AG04449 (cell line): ENCODE measurements at regions not wholly inside any gene's neighbourhood (a gene's known extent, or its start where the extent isn't known, plus 50 kb on each side); places are given as distances from the start of the nearest gene placed in this dataset.

Experiments
- CTCF ChIA-PET: fragments of 350-600 bp; formaldehyde crosslinking; extraction: SDS; loops from one replicate; lab custom pipeline; 2021; ENCODE audit warnings: antibody characterized with exemption; lab: Yijun Ruan, JAX
- POLR2A ChIA-PET: fragments of 400-600, 350-600 bp; formaldehyde crosslinking; extraction: SDS; loops from one replicate; lab custom pipeline; 2020; ENCODE audit warnings: antibody characterized with exemption, inconsistent platforms; lab: Yijun Ruan, JAX
- DNase-seq: peaks from one replicate; pipeline ENCODE4 v3.0.0-alpha.2; 2010; ENCODE audit warnings: low read depth, low spot score
- H3K4me3 ChIP-seq: 2 replicates; pipeline ENCODE4 v1.5.1; 2011; ENCODE audit warnings: low read depth, mild to moderate bottlenecking, control low read depth, low read length
- CTCF ChIP-seq: IDR thresholded peaks from one replicate; pipeline ENCODE4 v1.5.1; 2011; ENCODE audit warnings: mild to moderate bottlenecking, moderate library complexity, low read length, control low read depth, inconsistent platforms; ENCODE audit not compliant: insufficient read depth; ENCODE audit errors: missing control alignments

- CTCF ChIA-PET: interaction anchor here (1.2 kb wide), 1 partner anchor 11 kb away, joined by 3 read pairs; no protein-coding TSS in a partner anchor
- no peak overlapping the region for H3K4me3 ChIP-seq
- no peak for DNase-seq
- TF ChIP-seq CTCF: no peak
- POLR2A ChIA-PET: no interaction called here
Observed at GRCh38 chr6:25150031-25150430, 129.1 kb upstream of the CARMIL1 start.

- TF ChIP-seq CTCF: no peak
- POLR2A ChIA-PET: no interaction called here
- DNase-seq: no peak
- CTCF ChIA-PET: no interaction called here
- H3K4me3 ChIP-seq: no peak overlapping the region
Observed at GRCh38 chr6:25150863-25151262, 128.3 kb upstream of the CARMIL1 start.

GRCh38 chr6:25153079-25153478, 126.1 kb upstream of the CARMIL1 start:
- no peak for TF ChIP-seq CTCF
- H3K4me3 ChIP-seq: no peak overlapping the region
- ChIA-PET CTCF (no interaction called here), POLR2A (no interaction called here)
- no peak for DNase-seq

- H3K4me3 ChIP-seq: no peak overlapping the region
- TF ChIP-seq CTCF: no peak
- DNase-seq: no peak
- POLR2A ChIA-PET: no interaction called here
- CTCF ChIA-PET: no interaction called here
Observed at GRCh38 chr6:25154034-25154596, 125.1 kb upstream of the CARMIL1 start.

GRCh38 chr6:25155211-25155610, 124.0 kb upstream of the CARMIL1 start:
- DNase-seq: no peak
- CTCF ChIA-PET: no interaction called here
- H3K4me3 ChIP-seq: no peak overlapping the region
- POLR2A ChIA-PET: no interaction called here
- TF ChIP-seq CTCF: no peak

GRCh38 chr6:25156123-25156522, 123.1 kb upstream of the CARMIL1 start:
- no peak for DNase-seq
- CTCF ChIA-PET: interaction anchor here (0.9 to 1.3 kb wide), 4 partner anchors 10 to 85 kb away, joined by 3 to 4 read pairs (median 4); no protein-coding TSS in a partner anchor
- TF ChIP-seq CTCF: no peak
- POLR2A ChIA-PET: interaction anchor here (0.7 to 2.3 kb wide), 2 partner anchors 17 to 28 kb away, joined by 3 to 14 read pairs; no protein-coding TSS in a partner anchor
- H3K4me3 ChIP-seq: no peak overlapping the region
